Neutrophil (primary cell): ENCODE measurements at regions not wholly inside any gene's neighbourhood (a gene's known extent, or its start where the extent isn't known, plus 50 kb on each side); places are given as distances from the start of the nearest gene placed in this dataset.

Experiments
- H3K27ac ChIP-seq: fragments of 200-600 bp; sonication (generic); 2 replicates; pipeline ENCODE4 v1.5.1; 2016; ENCODE audit warnings: mild to moderate bottlenecking, moderate library complexity
- H3K27me3 ChIP-seq: fragments of 200-600 bp; sonication (generic); 2 replicates; pipeline ENCODE4 v1.6.0; 2016; ENCODE audit warnings: mild to moderate bottlenecking
- H3K36me3 ChIP-seq: fragments of 200-600 bp; sonication (generic); 2 replicates; pipeline ENCODE4 v1.5.1; 2017
- H3K4me1 ChIP-seq, 2 experiments: fragments of 200-600 bp in 1 of 2; sonication (generic) in 1 of 2; 1 replicate in 1 of 2; 2 replicates in 1 of 2; pipeline versions ENCODE4 v1.5.1 to v1.6.1; 2013 to 2016; ENCODE audit warnings: low read depth in 1 of 2, low read length in 1 of 2, mild to moderate bottlenecking in 1 of 2, moderate library complexity in 1 of 2; ENCODE audit not compliant: control insufficient read depth in 1 of 2, insufficient read depth in 1 of 2
- H3K4me3 ChIP-seq, 2 experiments: fragments of 200-600 bp in 1 of 2; sonication (generic) in 1 of 2; 1 replicate in 1 of 2; 2 replicates in 1 of 2; pipeline ENCODE4 v1.5.1; 2013 to 2016; ENCODE audit warnings: low read depth in 1 of 2, low read length in 1 of 2, mild to moderate bottlenecking in 1 of 2, moderate library complexity in 1 of 2
- H3K9me3 ChIP-seq: fragments of 200-600 bp; sonication (generic); 2 replicates; pipeline ENCODE4 v1.5.1; 2016
- TF ChIP-seq, protein P1 (sequence below): fragments of 200-600 bp; sonication (generic); IDR thresholded peaks from 2 replicates; pipeline ENCODE4 v1.5.1; 2016; ENCODE audit warnings: antibody characterized with exemption

DNA sequence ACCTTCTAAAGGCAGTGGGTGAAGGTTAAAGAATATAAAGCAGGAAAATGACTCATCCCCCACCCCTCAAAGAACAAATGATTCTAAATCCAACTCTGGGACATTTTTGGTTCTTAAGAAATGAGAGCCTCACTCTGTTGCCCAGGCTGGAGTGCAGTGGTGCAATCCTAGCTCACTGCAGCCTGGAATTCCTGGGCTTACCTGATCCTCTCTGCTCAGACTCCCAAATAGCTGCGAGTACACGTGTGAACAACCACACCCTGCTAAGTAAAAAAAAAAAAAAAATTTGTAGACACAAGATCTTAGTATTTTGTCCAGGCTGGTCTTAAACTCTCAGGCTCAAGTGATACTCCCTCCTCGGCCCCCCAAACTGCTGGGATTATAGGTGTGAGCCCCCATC is 298.8 kb upstream of the MAF start:
- Histone ChIP-seq H3K27ac (no peak overlapping the region), H3K4me1 (no peaks in the 10 kb centered on the region), H3K4me3 (no peak overlapping the region), H3K36me3 (no peaks in the 10 kb centered on the region), H3K9me3 (no peaks in the 10 kb centered on the region), H3K27me3 (no peaks in the 10 kb centered on the region)
- TF ChIP-seq, protein P1, sequence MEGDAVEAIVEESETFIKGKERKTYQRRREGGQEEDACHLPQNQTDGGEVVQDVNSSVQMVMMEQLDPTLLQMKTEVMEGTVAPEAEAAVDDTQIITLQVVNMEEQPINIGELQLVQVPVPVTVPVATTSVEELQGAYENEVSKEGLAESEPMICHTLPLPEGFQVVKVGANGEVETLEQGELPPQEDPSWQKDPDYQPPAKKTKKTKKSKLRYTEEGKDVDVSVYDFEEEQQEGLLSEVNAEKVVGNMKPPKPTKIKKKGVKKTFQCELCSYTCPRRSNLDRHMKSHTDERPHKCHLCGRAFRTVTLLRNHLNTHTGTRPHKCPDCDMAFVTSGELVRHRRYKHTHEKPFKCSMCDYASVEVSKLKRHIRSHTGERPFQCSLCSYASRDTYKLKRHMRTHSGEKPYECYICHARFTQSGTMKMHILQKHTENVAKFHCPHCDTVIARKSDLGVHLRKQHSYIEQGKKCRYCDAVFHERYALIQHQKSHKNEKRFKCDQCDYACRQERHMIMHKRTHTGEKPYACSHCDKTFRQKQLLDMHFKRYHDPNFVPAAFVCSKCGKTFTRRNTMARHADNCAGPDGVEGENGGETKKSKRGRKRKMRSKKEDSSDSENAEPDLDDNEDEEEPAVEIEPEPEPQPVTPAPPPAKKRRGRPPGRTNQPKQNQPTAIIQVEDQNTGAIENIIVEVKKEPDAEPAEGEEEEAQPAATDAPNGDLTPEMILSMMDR: no peak

DNA sequence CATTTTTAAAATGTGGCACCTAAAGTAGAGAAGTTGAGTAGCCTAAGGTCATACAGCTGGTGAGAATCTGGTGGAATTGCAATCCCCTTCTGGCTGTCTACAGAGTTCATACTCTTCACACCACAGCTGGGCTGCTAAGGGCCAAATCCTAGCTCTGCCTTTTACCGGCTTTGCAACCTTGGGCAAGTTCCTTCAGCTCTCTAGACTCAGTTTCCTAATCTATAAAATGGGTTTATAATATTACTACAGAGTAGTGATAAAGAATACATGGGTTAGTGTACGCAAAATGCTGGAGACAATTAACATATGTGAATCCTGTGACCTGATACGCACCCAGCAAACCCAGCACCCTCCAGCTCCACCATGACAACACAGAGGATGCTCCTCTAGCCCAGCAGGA is 298.2 kb upstream of the MAF start:
- Histone ChIP-seq H3K36me3 (no peaks in the 10 kb centered on the region), H3K27me3 (no peaks in the 10 kb centered on the region), H3K9me3 (no peaks in the 10 kb centered on the region), H3K4me1 (no peaks in the 10 kb centered on the region), H3K27ac (no peak overlapping the region), H3K4me3 (no peak overlapping the region)
- TF ChIP-seq, protein P1: no peak

DNA sequence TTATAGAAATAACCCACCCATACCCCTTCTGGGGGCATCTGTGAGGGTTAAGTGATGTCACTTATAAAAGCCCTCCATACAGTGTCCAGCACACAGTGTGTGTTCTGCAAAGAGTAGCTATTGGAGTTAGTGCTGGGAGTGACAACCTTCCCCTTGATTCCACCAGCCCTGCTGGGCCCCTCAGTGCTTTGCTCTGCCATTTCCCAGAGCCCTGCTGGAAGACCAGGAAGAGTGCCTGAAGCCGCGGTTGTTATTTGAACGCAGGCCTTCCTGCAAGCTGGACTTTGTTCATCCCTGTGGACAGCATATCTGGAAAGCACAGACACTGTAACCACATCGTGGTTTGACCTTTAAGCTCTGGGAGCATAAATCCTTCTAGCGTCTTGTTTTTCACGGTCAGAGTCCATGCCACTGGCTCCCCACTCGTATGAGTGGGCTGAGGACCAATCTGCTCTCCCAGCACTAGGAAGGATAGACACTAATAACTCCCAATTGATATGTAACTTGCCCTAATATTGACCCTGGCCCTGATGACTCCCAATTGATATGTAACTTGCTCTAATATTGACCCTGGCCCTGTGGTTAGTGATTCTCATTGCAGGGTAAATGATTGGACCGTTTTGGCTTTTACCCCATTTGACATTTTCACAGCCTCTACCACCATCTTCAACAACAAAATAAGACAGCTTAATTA is 297.1 kb upstream of the MAF start:
- TF ChIP-seq, protein P1: no peak
- Histone ChIP-seq H3K9me3 (no peaks in the 10 kb centered on the region), H3K36me3 (no peaks in the 10 kb centered on the region), H3K27me3 (no peaks in the 10 kb centered on the region), H3K4me3 (no peak overlapping the region), H3K27ac (no peak overlapping the region), H3K4me1 (no peaks in the 10 kb centered on the region)

DNA sequence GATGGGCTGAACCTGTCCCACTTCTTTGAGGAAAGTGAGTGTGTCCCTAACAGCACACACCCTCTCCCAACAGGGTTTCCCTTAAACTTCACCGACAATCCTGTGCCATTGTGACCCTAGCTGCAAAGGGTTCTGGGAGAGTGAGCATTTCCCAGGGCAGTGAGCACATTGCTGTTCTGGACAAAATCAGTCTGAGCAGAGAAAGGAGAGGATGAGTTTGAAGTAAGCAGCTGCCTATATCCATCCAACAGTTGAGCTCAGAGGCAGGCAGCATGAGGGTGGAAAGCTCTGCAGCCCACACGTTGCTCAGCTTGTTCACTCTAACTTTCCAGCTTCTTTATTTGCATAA is 296.5 kb upstream of the MAF start:
- Histone ChIP-seq H3K4me3 (no peak overlapping the region), H3K27me3 (no peaks in the 10 kb centered on the region), H3K9me3 (no peaks in the 10 kb centered on the region), H3K27ac (no peak overlapping the region), H3K4me1 (no peaks in the 10 kb centered on the region), H3K36me3 (no peaks in the 10 kb centered on the region)
- TF ChIP-seq, protein P1: no peak

DNA sequence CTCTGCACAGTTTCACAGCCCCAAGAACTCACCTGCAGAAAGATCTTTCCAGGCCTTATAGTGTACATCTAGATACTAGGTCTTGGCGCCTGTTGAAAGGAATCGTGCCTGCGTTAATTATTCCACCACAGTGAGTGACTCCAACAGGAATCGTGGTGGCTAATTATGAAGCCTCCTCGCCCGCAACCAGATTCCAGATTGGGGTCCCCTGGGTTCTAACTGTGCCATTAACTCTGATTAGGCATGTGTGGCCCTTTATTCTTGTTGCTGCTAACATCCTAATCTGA is 295.3 kb upstream of the MAF start:
- TF ChIP-seq, protein P1: no peak
- Histone ChIP-seq H3K9me3 (no peaks in the 10 kb centered on the region), H3K36me3 (no peaks in the 10 kb centered on the region), H3K27ac (no peak overlapping the region), H3K4me3 (no peak overlapping the region), H3K27me3 (no peaks in the 10 kb centered on the region), H3K4me1 (no peaks in the 10 kb centered on the region)
